DMS153 treated with DMSO at 0.1 percent for 48 hours (cell line): ENCODE measurements at regions not wholly inside any gene's neighbourhood (a gene's known extent, or its start where the extent isn't known, plus 50 kb on each side); places are given as distances from the start of the nearest gene placed in this dataset.

ENCODE experiments used
- DNase-seq: peaks from one replicate; lab custom pipeline; 2025; ENCODE audit not compliant: unreplicated experiment; lab: John Stamatoyannopoulos, UW

DNA sequence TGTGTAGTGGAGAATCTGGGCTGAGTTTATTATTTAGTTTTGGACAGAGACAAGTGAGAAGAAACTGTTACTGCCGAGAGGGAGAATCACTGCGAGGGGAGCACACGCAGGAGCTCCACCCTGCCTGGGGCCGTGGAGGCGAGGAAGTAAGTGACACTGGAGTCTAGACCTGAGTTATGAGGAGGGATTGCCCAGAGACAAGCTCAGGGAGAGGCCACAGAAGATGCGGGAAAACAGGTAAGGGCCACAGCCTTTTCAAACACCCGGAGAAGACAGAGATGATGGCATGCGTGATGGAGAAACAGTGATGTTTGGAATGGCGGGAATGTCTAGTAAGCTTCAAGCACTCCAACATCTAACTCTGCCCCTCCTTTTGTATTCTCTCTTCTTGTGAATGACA lies 84.1 kb downstream of the TNFSF11 start:
- no peak for DNase-seq

DNA sequence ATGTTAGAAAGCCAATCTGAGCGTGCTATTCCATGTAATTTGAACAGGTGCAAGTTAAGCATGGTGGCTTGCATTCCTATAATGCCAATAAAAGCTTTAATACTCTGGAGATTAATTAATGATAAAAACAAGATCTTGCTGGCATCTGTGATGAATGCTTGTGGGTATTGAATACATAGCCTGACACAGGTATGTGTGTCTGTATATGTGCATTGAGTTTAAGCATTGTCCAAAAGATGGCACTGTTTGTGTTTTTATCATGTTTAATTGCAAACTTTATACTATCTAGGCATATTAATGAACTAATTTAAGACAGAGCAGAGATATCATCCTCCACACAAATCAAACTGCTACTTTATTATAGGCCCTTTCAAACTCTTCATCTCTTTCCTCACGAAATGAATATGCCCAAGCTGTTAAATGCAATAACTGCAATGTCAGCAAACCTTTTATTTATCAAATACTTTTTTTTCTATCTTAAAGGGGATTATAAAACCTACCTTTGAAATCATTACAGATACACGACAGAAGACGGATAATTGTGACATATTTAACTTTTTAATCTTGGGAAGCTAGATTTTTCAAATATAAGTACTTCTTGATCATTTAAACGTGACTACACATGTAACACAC lies 86.5 kb downstream of the TNFSF11 start:
- no peak for DNase-seq

DNA sequence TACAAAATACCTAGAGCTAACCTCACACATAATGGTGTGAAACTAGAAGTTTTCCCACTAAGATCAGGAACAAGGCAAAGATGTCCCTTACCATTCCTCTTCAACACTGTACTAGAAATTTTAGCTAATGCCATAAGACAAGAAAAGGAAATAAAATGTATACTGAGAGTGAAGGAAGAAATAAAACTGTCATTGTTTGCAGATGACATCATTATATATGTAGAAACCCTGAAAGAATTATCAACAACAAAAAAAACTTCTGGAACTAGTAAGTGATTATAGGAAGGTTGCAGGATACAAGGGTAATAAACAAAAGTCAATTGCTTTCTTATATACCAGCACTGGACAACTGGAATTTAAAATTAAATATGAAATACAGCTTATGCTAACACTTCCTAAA lies 93.7 kb downstream of the TNFSF11 start:
- DNase-seq: no peak

DNA sequence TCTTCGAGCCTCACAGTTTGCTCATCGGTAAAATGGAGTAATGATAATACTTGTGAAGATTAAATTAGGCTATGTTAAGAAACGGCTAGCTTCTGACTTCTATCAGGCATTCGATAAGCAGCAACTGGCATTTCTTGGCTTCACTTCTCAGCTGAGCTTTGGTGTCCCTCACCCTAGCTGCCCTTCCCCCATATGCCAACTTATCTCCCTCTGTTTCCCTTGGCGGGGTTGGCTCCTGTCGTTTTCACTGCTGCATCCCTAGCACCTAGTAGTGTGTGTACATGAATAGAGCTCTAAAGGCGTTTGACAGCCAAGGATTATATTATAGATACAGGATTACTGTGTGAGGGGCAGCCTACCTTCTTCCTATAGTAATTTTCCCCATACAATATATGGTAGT lies 97.5 kb downstream of the TNFSF11 start:
- DNase-seq: no peak

DNA sequence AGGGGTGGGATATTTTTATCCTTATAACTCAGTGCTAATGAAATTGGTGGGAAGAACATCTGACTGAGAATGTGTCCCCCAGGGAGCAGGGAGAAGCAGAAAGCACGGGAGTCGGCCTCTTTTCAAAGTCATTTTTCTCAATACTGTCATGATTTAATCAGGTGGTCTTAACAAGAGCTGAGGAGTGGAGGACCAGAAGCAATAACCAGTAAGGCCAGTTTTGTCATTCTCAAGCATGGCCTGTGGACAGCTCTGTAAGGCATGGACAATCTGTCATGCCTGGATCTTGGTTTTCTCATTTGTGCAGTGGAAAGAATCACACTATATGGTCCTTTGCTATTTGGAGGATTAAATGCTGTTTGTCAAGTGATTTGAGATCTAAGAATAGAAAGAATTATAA lies 99.7 kb downstream of the TNFSF11 start:
- DNase-seq: no peak

DNA sequence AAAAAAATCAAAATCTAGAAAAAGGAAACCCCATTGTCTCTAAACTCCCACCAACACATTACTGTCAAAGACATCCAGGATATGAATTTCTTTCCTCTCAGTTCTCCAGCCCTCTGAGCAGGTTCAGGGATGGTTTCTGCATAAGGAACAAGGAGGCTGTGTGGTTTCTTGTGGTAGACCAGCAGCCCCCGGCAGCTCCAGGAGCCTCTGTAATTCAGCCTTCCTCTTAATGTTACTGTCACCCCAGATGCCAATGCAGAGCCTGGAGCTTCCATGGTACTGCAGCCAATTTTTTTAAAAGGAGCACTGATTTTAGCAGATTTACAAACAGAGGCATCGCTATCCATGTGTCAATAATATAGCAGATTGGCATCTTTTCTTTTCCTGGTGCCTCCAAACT lies 100.6 kb upstream of the FAM216B start:
- DNase-seq: no peak

DNA sequence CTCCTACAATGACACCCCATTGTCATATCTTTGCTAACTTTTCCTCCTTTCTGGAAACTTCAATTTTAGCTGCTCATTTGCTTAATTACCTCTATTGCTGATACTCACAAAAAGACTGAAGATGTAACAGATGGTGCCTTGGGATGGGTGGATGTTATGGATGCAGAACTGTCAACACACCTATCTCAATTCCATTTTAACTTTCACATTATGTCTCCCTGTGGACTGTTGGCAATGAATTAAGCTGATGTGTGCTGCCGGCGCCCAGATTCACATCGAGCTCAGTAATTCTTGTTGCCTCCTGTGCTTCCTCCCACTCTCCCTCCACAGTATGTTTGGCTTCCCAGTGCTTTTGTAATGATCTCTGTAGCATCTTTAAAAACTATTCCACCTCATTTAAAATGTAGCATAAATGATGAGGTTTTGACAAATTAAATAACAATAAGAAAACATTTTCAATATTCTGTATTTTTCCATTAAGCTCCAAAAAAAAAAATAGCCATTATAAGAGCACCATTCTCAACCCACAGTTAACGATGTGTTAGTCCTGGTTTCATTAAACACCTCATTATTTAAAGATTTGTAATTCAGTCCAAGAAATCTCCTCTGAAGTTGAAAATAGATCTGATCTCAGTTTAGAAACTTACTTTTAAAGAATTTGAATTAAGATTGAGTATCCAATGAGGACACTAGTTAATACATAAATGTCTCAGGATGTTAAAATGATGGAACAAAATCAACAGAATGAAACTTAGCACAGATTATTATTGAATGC lies 99.9 kb upstream of the FAM216B start:
- DNase-seq: no peak

DNA sequence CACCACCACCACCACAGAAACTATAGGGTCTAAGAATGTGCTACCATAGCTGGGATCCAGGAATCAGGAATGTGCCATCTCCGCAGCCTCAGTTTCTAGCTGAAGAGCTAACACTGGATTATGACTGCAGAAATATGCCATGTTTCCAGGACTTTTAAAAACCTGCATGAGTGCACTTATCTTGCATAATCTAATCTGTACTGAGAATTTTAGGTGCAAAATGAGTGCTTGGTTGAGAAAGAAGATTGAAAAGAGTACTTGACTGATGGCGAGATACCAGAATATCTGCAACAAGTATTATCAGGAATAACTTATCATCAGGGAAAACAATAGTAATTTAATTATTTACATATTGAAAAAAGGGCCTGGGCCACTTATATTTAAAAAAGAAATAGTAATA lies 97.2 kb upstream of the FAM216B start:
- no peak for DNase-seq

DNA sequence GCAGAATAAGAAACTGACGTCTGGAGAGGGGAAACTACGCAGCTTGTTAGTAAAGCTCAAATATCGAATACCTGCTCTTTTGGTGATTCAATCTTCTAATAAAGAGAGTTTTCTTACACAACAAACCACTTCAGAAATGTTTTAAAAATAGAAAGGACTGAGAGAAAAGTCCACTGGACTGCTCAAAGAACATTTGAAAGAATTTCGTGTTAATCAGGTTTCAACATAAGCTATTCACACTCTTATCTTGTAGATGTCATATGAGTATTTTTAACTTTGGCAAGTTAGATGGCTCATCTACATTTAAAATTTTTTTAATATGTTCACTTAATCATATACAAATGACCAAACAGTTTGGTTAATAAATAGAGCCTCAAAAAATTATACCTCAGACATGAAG lies 95.6 kb upstream of the FAM216B start:
- no peak for DNase-seq

DNA sequence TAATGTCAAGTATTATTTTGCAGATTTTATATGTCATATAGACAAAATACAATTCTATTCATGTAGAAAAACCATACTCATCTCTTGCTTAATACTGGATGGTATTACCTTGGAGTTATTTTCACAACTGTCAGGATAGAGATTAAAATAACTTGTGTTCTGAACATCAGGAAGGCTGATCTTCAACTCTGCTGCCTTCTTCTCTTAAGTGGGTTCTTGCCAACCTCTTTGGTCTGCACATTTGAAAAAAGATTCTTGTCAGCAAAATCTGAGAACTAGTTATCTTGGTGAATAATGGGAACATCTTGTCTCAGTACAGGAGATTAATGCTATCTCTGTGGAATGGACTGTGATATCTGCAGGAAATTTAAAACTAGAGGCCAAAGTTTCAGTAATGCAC lies 95.2 kb upstream of the FAM216B start:
- DNase-seq: no peak

DNA sequence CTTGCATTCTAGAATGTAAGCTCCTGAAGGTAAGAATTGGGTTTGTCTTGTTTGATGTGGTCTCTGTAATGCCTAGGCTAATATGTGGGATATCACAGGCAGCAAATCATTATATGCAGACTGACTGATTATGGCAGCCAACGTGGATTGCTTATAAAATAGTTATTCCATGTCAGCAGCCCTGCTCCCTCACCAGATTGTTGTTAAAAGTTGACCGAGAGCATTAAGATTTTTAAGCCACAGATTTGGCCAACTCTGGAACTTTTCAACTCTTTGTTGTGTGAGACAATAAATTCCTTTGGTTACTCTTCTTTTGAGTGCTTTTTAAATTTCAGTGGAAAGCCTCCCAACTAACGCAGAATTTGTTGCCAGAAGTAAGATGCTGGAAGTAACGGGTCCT lies 92.6 kb upstream of the FAM216B start:
- no peak for DNase-seq

DNA sequence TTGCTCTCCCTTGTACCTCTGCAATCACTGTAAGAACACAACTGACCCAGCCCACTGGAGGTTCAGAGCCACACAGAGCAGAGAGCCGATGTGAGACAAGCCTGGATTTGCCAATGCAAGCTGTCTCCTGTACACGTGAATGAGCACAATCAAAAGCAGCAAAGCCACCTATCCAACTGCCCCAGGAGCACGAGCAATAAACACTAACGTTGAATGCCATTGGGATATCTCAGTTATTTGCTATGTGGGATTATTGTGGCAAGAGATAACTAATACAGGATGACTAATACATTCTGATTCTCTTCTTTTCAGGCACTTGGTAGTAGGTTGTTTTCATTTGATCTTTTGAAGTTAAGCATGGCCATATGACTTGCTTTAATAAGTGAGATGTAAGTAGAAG lies 85.2 kb upstream of the FAM216B start:
- no peak for DNase-seq

DNA sequence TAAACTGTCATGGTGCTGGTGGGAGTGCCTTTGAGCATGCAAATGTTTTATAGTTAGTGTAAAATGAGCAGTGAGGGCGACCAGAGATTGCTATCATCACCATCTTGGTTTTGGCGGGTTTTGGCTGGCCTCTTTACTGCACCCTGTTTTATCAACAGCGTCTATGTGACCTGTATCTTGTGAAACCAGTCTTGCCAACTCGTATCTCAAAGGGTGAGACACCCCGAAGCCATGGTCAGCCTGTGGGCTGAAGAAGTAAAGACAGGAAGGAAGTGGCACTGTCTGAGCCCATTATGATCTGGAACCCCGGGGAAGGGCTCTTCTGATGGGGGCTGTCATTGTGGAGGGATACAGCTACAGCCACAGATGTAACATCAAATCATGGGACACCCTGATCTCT lies 81.5 kb upstream of the FAM216B start:
- DNase-seq: no peak

DNA sequence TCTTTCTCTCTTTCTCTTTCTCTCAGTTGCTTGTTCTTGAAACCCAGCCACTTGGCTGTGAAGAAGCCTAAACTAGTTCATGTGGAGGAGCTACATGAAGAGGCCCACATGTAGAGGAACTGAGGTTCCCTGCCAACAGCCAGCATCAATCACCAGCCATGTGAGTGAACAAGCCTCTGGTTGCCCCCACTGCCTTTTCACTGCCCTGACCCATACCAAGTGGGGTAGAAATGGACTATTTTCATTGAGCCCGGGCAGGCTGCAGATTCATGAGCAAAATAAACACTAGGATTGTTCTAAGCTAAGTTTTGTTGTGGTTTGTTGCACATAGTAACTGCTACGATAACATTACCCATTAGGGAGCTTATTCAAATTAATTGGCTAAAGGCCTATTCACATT lies 78.7 kb upstream of the FAM216B start:
- DNase-seq: no peak

DNA sequence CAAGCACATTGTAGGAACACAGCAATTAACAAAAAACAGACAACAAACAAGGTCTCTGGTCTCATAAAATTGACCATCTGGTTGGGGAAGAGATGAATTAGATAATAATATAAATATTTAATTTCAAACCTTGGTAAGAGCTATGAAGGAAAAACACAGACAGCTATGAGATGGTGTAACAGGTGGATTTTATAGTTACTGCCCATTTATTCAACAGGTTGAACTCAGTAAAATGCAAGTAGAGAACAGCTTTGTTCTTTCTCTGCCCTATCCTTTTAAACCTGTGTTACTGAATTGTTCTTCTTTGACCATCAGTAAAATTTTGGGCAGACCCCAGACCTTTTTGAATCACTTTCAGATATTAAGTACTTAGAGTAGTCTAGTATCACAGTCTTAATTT lies 77.6 kb upstream of the FAM216B start:
- no peak for DNase-seq

DNA sequence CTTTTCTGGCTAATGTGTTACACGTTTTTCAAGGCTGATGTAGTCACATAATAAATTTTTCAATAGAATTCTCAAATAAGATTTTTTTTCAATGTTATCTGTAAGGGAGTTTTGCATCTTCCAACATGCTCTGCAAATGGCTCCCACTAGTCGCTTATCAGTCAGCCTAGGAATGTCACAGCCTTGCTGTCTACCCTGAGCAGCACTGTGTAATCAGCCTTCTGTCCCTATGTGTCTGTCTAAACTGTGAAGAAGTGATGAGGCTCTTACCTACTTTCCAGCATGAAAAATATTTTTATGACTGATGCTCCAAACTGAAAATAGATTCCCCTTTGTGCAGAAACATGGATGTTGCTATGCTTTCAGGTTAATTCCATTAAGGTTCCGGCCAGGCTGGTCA lies 75.1 kb upstream of the FAM216B start:
- DNase-seq: no peak

DNA sequence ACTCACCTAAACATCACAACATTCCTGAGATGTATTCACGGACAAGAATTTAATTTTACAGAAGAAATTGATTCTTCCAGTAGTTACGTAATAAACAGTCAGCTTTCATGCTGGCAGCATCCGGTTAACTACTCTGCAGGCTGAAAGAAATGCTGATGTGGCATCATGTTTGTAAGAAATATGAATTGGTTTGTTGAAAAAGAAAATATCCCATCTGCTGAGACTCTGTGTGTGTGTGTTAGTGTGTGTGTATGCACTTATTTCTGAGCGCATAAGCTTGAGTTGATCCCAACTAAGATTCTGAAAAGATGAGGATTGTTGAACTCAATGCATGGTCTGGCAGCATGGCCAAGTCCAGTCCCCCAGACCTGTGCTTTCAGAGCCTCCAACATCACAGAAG lies 74.3 kb upstream of the FAM216B start:
- no peak for DNase-seq

DNA sequence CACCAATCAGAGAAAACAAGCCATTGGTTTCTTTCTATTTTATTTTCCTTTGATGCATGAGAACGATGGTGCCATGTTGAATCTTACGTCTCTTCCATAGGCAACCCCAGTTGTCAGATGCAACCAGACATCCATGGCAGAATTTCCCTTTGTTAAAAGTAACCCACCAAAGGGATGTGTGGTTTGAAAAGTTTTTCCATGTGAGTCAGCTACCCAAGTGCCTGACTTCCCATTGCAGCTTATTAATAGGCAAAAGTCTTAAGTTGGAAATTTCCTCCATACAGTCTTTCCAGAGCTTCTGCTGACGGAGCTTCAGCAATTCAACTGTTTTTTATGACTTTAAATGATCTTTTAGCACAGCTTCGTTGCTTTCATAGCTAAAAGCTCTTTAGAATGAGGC lies 73.8 kb upstream of the FAM216B start:
- DNase-seq: no peak

DNA sequence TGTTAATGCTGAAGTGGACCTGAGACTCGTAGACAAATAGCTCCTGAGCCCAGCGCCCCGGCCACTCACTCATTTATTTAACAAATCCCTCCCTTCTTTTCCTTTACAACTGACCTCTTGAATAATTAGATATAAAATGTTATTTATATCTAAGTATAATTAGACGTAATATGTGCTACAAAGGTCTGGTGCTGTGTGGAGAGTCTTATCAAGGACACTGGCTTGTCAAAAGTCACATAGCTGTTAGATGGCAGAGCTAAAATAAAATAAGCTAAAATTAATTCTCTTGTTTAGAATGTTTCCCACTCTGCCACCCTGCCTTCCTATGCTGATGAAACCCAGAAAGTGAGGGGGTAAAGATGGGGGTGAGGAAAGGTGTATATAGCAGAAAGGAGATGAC lies 73.0 kb upstream of the FAM216B start:
- DNase-seq: no peak

DNA sequence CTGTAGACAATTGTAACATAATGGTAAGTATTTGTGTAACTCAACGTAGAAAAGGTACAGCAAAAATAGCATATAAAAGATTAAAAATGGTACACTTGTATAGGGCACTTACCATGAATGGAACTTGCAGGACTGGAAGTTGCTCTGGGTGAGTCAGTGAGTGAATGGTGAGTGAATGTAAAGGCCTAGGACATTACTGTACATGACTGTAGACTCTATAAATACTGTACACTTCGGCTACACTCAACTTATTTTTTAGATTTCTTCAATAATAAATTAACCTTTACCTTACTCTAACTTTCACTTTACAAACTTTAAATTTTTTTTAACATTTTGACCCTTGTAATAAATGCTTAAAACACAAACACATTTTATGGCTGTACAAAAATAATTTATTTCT lies 72.1 kb upstream of the FAM216B start:
- no peak for DNase-seq

DNA sequence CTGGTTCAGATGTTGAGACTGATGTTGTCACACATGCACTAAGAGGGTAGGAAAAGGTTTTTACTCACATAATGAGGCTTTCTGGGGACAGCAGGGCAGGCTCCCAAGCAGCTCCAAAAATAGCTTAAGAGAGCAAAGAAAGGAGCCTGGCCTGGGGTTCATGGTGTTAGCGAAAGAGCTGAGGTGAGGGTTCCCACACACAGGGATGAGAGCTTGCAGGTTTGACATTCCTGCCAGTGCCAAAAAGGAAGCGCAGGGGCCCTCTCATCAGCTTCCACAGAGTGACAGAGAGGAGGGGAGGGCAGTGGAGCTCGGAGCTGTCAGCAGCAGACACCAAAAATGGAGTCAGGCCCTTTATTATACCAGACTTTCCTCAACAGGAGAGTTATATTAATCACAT lies 65.5 kb upstream of the FAM216B start:
- DNase-seq: no peak

DNA sequence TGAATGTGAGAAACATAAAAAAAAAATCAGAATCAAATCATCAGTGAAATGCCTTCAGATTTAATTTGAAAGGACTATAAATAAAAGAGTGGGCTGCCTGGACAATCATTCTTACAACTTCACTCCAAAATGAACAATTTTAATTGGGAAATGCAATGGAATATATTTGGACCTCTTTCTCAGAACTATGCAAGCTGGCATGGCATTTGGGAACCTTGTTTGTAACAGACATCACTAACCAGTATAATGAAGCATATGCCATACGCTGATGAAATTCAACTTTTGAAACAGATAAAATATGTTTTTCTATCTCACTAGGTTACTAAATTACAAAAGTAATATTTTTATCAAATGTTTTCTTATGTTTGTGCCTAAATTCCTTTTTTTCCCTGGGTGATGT lies 64.2 kb upstream of the FAM216B start:
- DNase-seq: no peak
